Pancreas (tissue), 10 donors: ENCODE measurements at regions not wholly inside any gene's neighbourhood (a gene's known extent, or its start where the extent isn't known, plus 50 kb on each side); places are given as distances from the start of the nearest gene placed in this dataset.

ENCODE experiments used
- ATAC-seq, 4 donors: fragments of 200-7000 bp; cut with Tn5 transposase; one replicate each; pipeline versions ENCODE4 v1.8.0 to v1.9.1; 2020; ENCODE audit warnings: mild to moderate bottlenecking in 4 of 4, moderate library complexity in 4 of 4
- DNase-seq, 6 donors: peaks; one replicate each; pipeline ENCODE4 v3.0.0-alpha.2; 2020
- FAIRE-seq: peaks from 2 replicates; lab custom pipeline; 2012; peaks lifted over from hg19 to GRCh38; lab: Jason Lieb, UNC
- H3K27ac ChIP-seq, 4 donors: fragments of 200-600 bp; sonication (generic); 1 replicate in 3 of 4; 2 replicates in 1 of 4; pipeline versions ENCODE4 v1.5.0 to v1.8.0; 2020
- H3K27me3 ChIP-seq, 4 donors: fragments of 200-600 bp; one replicate each; pipeline ENCODE4 v1.8.0; 2021
- H3K36me3 ChIP-seq, 3 donors: fragments of 200-600 bp; sonication (generic) in 1 of 3; one replicate each; pipeline versions ENCODE4 v1.5.0 to v1.8.0; 2020 to 2021
- H3K4me1 ChIP-seq, 3 donors: fragments of 200-600 bp; one replicate each; pipeline ENCODE4 v1.8.0; 2021
- H3K4me3 ChIP-seq, 4 donors: fragments of 200-600 bp; sonication (generic) in 2 of 4; one replicate each; pipeline versions ENCODE4 v1.5.0 to v1.8.0; 2020 to 2021
- H3K9me3 ChIP-seq, 4 donors: fragments of 200-600 bp; one replicate each; pipeline ENCODE4 v1.8.0; 2021
- CTCF ChIP-seq, 4 donors: fragments of 200-600 bp; sonication (generic) in 3 of 4; IDR thresholded peaks; one replicate each; pipeline versions ENCODE4 v1.5.0 to v1.8.0; 2021; ENCODE audit warnings: antibody characterized with exemption in 4 of 4
- WGBS, 2 donors: extraction: QIAGEN DNeasy Blood & Tissue Kit; methylation state at CpG; one replicate each; pipeline ENCODE4 v1.1.7; 2013; 5-methylcytosine and 5-hydroxymethylcytosine counted together
- intact Hi-C, 3 donors: fragments of 100-400 bp; cut with DNase I; formaldehyde crosslinking; loops; one replicate each; pipeline versions ENCODE4 v1.11.1 to v1.14.2; 2022
- donor health status: healthy with polysubstance abuse.
- donor health status: DM: no; HTN: no; CAD: no; lungs with moderate emphysema.
- donor health status: DM: no; HTN: no; CAD: no.
- donor health status: control.
- donor health status: control.
- donor health status: Bipolar disorder and iron deficiency.
- donor health status: DM: yes; HTN: yes; CAD: no.
- donor health status: DM: no; HTN: no; CAD: no.
- donor health status: DM: no; HTN: no; CAD: no.
- donor health status: DM: yes; HTN: yes; CAD: no.

- Histone ChIP-seq H3K36me3 (no peaks in the 10 kb centered on the region), H3K27me3 (no peaks in the 10 kb centered on the region), H3K4me3 (no peak overlapping the region), H3K4me1 (no peaks in the 10 kb centered on the region), H3K27ac (no peak overlapping the region), H3K9me3 (no peaks in the 10 kb centered on the region)
- ATAC-seq (no peak), FAIRE-seq (no peak), DNase-seq (no peak)
- intact Hi-C loops: no loop called here
- 52 to 53% methylated on average over 1 of the region's 1 CpG for WGBS, 2 donors
- no peak for TF ChIP-seq CTCF (IDR thresholded peaks at IDR 0.05)
These were observed 1578.0 kb downstream of the CDH8 start for GRCh38 chr16:60458255-60458654.

- no peak for ATAC-seq
- DNase-seq: no peak
- Histone ChIP-seq H3K27me3 (no peaks in the 10 kb centered on the region), H3K4me3 (no peak overlapping the region), H3K27ac (no peak overlapping the region), H3K36me3 (no peaks in the 10 kb centered on the region), H3K9me3 (no peaks in the 10 kb centered on the region), H3K4me1 (no peaks in the 10 kb centered on the region)
- no peak for TF ChIP-seq CTCF (IDR thresholded peaks at IDR 0.05)
- no peak for FAIRE-seq
- intact Hi-C loops: no loop called here
These were observed 1583.6 kb downstream of the CDH8 start for GRCh38 chr16:60452646-60453045.

GRCh38 chr16:60438894-60439293 is 1597.3 kb downstream of the CDH8 start:
- intact Hi-C loops: no loop called here
- H3K4me3 ChIP-seq: no peak overlapping the region
- H3K9me3 ChIP-seq: no peaks in the 10 kb centered on the region
- FAIRE-seq: no peak
- H3K27me3 ChIP-seq: no peaks in the 10 kb centered on the region
- H3K4me1 ChIP-seq: no peaks in the 10 kb centered on the region
- no peak overlapping the region for H3K27ac ChIP-seq
- H3K36me3 ChIP-seq: no peaks in the 10 kb centered on the region
- DNase-seq: no peak
- no peak for TF ChIP-seq CTCF (IDR thresholded peaks at IDR 0.05)
- ATAC-seq: no peak
- WGBS, 2 donors: 71 to 82% methylated on average over 6 of the region's 6 CpGs

GRCh38 chr16:60432472-60432871 is 1603.8 kb downstream of the CDH8 start:
- H3K27me3 ChIP-seq: no peaks in the 10 kb centered on the region
- no peak overlapping the region for H3K4me3 ChIP-seq
- H3K27ac ChIP-seq: no peak overlapping the region
- H3K9me3 ChIP-seq: no peaks in the 10 kb centered on the region
- DNase-seq: no peak
- H3K36me3 ChIP-seq: no peaks in the 10 kb centered on the region
- FAIRE-seq: no peak
- no peaks in the 10 kb centered on the region for H3K4me1 ChIP-seq
- no peak for TF ChIP-seq CTCF (IDR thresholded peaks at IDR 0.05)
- intact Hi-C loops: no loop called here
- no peak for ATAC-seq

- no peaks in the 10 kb centered on the region for H3K4me1 ChIP-seq
- WGBS, 2 donors: 51 to 67% methylated on average over 4 of the region's 4 CpGs
- FAIRE-seq (no peak), ATAC-seq (no peak), DNase-seq (no peak)
- intact Hi-C loops: no loop called here
- H3K36me3 ChIP-seq: no peaks in the 10 kb centered on the region
- no peak overlapping the region for H3K4me3 ChIP-seq
- no peak overlapping the region for H3K27ac ChIP-seq
- H3K9me3 ChIP-seq: no peaks in the 10 kb centered on the region
- no peaks in the 10 kb centered on the region for H3K27me3 ChIP-seq
- no peak for TF ChIP-seq CTCF (IDR thresholded peaks at IDR 0.05)
These were observed 1616.4 kb downstream of the CDH8 start for GRCh38 chr16:60419859-60420258.
